Lower leg skin (tissue), 4 donors: ENCODE measurements at regions not wholly inside any gene's neighbourhood (a gene's known extent, or its start where the extent isn't known, plus 50 kb on each side); places are given as distances from the start of the nearest gene placed in this dataset.

ENCODE experiments used
- DNase-seq, 2 donors: peaks; one replicate each; pipeline ENCODE4 v3.0.0-alpha.2; 2019; ENCODE audit warnings: low spot score in 2 of 2
- H3K4me3 ChIP-seq: fragments of 200-600 bp; sonication (generic); 2 replicates; pipeline ENCODE4 v1.5.1; 2017; ENCODE audit warnings: mild to moderate bottlenecking, low read depth; ENCODE audit not compliant: poor library complexity, severe bottlenecking
- CTCF ChIP-seq, 3 donors: fragments of 450-650 bp; IDR thresholded peaks; one replicate each; pipeline ENCODE4 v1.5.1; 2016; ENCODE audit warnings: antibody characterized with exemption in 3 of 3, mild to moderate bottlenecking in 3 of 3, moderate library complexity in 2 of 3
- POLR2A ChIP-seq, 2 donors: fragments of 450-650 bp; IDR thresholded peaks; one replicate each; pipeline ENCODE4 v1.6.1; 2016 to 2017; ENCODE audit warnings: antibody characterized with exemption in 2 of 2, mild to moderate bottlenecking in 1 of 2, moderate library complexity in 1 of 2
- WGBS, 2 donors: methylation state at CpG; one replicate each; pipeline ENCODE4 v1.1.5; 2018; 5-methylcytosine and 5-hydroxymethylcytosine counted together
- intact Hi-C: fragments of 100-400 bp; cut with DNase I; formaldehyde crosslinking; loops from one replicate; pipeline ENCODE4 v1.15.0; 2023; ENCODE audit warnings: low total_unique reads

GRCh38 chr14:54123841-54124240, 167.2 kb upstream of the BMP4 start:
- intact Hi-C loops: no loop called here
- DNase-seq: no peak
- H3K4me3 ChIP-seq: no peak overlapping the region
- TF ChIP-seq CTCF (IDR thresholded peaks at IDR 0.05) (no peak), POLR2A (IDR thresholded peaks at IDR 0.05) (no peak)
- WGBS, 2 donors: 87 to 89% methylated on average over 2 of the region's 2 CpGs

- DNase-seq: no peak
- TF ChIP-seq POLR2A (IDR thresholded peaks at IDR 0.05): no peak
- TF ChIP-seq CTCF (IDR thresholded peaks at IDR 0.05): no peak
- intact Hi-C loops: no loop called here
- WGBS, 2 donors: 94% methylated on average over 3 of the region's 3 CpGs
- no peak overlapping the region for H3K4me3 ChIP-seq
Observed at GRCh38 chr14:54125109-54125508, 168.5 kb upstream of the BMP4 start.

- no peak overlapping the region for H3K4me3 ChIP-seq
- 97 to 99% methylated on average over 3 of the region's 3 CpGs for WGBS, 2 donors
- no peak for TF ChIP-seq POLR2A (IDR thresholded peaks at IDR 0.05)
- TF ChIP-seq CTCF (IDR thresholded peaks at IDR 0.05): no peak
- intact Hi-C loops: no loop called here
- DNase-seq: no peak
Observed at GRCh38 chr14:54126947-54127346, 170.3 kb upstream of the BMP4 start.

GRCh38 chr14:54127526-54127925, 170.9 kb upstream of the BMP4 start:
- H3K4me3 ChIP-seq: no peak overlapping the region
- intact Hi-C loops: no loop called here
- DNase-seq: no peak
- 23 to 45% methylated on average over 2 of the region's 2 CpGs for WGBS, 2 donors
- TF ChIP-seq CTCF (IDR thresholded peaks at IDR 0.05): no peak
- no peak for TF ChIP-seq POLR2A (IDR thresholded peaks at IDR 0.05)

- 76 to 77% methylated on average over 5 of the region's 5 CpGs for WGBS, 2 donors
- DNase-seq: no peak
- intact Hi-C loops: no loop called here
Observed at GRCh38 chr14:54129850-54130640, 173.4 kb upstream of the BMP4 start.

More at GRCh38 chr14:54129850-54130640, 173.4 kb upstream of the BMP4 start:
- TF ChIP-seq CTCF (IDR thresholded peaks at IDR 0.05) (no peak), POLR2A (IDR thresholded peaks at IDR 0.05) (no peak)
- no peak overlapping the region for H3K4me3 ChIP-seq
